ENCODE measurements at regions not wholly inside any gene's neighbourhood (a gene's known extent, or its start where the extent isn't known, plus 50 kb on each side); places are given as distances from the start of the nearest gene placed in this dataset.

GRCh38 chr11:112859787-112860186 is 101.4 kb upstream of the NCAM1 start:
- TF ChIP-seq POLR2A (IDR thresholded peaks at IDR 0.05; ENCODE audit: low read length): no peak
- no peak for TF ChIP-seq GATA1 (IDR thresholded peaks at IDR 0.05; ENCODE audit: low read depth, low read length)

Measured in erythroblast (primary cell).